ENCODE measurements at regions not wholly inside any gene's neighbourhood (a gene's known extent, or its start where the extent isn't known, plus 50 kb on each side); places are given as distances from the start of the nearest gene placed in this dataset.

DNA sequence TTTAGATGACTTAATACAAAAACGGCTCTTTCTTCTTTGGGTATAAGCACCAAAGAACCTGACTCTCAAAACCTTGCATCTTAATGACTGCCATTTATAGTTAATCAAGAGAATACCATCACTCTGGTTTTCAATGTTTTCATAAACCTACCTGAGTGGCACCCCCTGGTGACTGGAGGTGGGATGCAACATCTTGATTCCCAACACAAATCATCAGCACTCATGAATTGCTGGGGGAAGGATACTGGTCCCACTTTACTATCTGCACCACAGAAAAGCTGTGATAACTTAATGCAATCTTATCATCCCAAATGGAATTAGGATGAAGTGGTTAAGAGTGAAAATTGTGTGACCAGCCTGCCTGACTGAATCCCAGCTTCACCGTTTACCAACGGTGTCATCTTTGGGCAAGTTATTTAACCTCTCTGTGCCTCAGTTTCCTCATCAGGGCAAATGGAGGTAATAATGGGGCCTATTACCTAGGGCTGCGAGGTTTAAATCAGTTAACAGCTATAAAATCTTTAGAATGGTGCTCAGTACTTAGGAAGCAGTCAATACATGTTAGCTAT, 366.4 kb downstream of the KLF12 start:
- ATAC-seq (peak; percentile 12; the same call in 1 of the 2 replicates), DNase-seq (ENCODE audit: low spot score) (peak; percentile 29)
- no peaks in the 10 kb centered on the region for H3K36me3 Mint-ChIP-seq
- ChIA-PET CTCF (interaction anchor here (1.0 to 4.5 kb wide), 5 partner anchors 12 to 519 kb away, joined by 4 to 21 read pairs (median 5); no protein-coding TSS in a partner anchor), POLR2A (interaction anchor here (0.5 kb wide), 1 partner anchor 339 kb away, joined by 7 read pairs; no protein-coding TSS in a partner anchor)
- H3K27ac Mint-ChIP-seq, result peak overlapping the region; percentile 99
- no peaks in the 10 kb centered on the region for H3K27me3 Mint-ChIP-seq (ENCODE audit: low read depth)
- H3K4me3 Mint-ChIP-seq, result peak overlapping the region; percentile 27; the same call in 1 of the 2 replicates
- peaks cover 59% of the 10 kb centered on the region for H3K4me1 Mint-ChIP-seq
- H3K9me3 Mint-ChIP-seq, result 0 out of 2 replicates have a peak, but pooled peaks cover 6% of the 10 kb centered on the region
- no peak for TF ChIP-seq TEAD4 (CRISPR knock-in tag; IDR thresholded peaks at IDR 0.05)
- TF ChIP-seq, protein P1, sequence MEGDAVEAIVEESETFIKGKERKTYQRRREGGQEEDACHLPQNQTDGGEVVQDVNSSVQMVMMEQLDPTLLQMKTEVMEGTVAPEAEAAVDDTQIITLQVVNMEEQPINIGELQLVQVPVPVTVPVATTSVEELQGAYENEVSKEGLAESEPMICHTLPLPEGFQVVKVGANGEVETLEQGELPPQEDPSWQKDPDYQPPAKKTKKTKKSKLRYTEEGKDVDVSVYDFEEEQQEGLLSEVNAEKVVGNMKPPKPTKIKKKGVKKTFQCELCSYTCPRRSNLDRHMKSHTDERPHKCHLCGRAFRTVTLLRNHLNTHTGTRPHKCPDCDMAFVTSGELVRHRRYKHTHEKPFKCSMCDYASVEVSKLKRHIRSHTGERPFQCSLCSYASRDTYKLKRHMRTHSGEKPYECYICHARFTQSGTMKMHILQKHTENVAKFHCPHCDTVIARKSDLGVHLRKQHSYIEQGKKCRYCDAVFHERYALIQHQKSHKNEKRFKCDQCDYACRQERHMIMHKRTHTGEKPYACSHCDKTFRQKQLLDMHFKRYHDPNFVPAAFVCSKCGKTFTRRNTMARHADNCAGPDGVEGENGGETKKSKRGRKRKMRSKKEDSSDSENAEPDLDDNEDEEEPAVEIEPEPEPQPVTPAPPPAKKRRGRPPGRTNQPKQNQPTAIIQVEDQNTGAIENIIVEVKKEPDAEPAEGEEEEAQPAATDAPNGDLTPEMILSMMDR (IDR thresholded peaks at IDR 0.05), result peak; percentile 35

DNA sequence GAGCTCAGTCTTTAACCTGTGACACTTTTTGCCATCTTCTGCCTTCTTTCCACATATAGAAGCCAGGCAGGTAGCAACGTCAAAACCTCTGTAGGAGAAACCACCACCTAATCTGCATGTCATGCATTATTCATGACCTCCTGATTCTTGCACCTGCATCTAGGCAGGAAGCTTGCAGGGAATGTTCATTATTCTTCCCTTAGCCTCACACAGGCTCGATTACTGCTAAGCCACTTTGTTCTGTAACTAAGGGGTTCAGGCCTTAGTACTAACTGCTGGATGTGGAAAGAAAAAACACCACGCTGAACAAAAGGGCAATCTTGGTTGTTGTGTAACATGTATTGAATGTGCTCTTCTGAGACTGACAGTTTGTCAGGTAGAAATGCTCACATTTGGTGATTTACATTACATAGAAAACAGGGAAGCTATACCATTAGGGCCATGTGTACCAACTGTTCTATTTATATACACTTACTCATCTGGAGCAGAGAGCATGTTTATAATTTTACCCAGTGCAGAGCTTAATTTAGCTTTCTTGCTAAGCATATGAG, 366.9 kb downstream of the KLF12 start:
- ChIA-PET POLR2A (interaction anchor here (0.5 kb wide), 1 partner anchor 338 kb away, joined by 7 read pairs; no protein-coding TSS in a partner anchor), CTCF (interaction anchor here (0.5 to 4.5 kb wide), 7 partner anchors 9 to 519 kb away, joined by 3 to 21 read pairs (median 5); no protein-coding TSS in a partner anchor)
- DNase-seq (ENCODE audit: low spot score) (peak; percentile 16), ATAC-seq (peak; percentile 75)
- peak overlapping the region; percentile 48 for H3K4me3 Mint-ChIP-seq
- H3K27ac Mint-ChIP-seq, result peak overlapping the region; percentile 99
- 0 out of 2 replicates have a peak, but pooled peaks cover 6% of the 10 kb centered on the region for H3K9me3 Mint-ChIP-seq
- TF ChIP-seq, protein P2, sequence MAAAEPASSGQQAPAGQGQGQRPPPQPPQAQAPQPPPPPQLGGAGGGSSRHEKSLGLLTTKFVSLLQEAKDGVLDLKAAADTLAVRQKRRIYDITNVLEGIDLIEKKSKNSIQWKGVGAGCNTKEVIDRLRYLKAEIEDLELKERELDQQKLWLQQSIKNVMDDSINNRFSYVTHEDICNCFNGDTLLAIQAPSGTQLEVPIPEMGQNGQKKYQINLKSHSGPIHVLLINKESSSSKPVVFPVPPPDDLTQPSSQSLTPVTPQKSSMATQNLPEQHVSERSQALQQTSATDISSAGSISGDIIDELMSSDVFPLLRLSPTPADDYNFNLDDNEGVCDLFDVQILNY (CRISPR knock-in tag; IDR thresholded peaks at IDR 0.05), result no peak
- TF ChIP-seq ZNF232 (CRISPR knock-in tag; IDR thresholded peaks at IDR 0.05) (no peak), FOXK1 (CRISPR knock-in tag; IDR thresholded peaks at IDR 0.05) (no peak), TCF7 (CRISPR knock-in tag; IDR thresholded peaks at IDR 0.05; ENCODE audit: low read depth) (no peak), PRRX2 (CRISPR knock-in tag; IDR thresholded peaks at IDR 0.05) (no peak), ZNF512 (CRISPR knock-in tag; IDR thresholded peaks at IDR 0.05; ENCODE audit: borderline replicate concordance) (no peak), TEAD4 (CRISPR knock-in tag; IDR thresholded peaks at IDR 0.05) (no peak), ZNF416 (CRISPR knock-in tag; IDR thresholded peaks at IDR 0.05) (no peak), ZNF532 (CRISPR knock-in tag; IDR thresholded peaks at IDR 0.05; ENCODE audit: borderline replicate concordance) (no peak)
- TF ChIP-seq, protein P3, sequence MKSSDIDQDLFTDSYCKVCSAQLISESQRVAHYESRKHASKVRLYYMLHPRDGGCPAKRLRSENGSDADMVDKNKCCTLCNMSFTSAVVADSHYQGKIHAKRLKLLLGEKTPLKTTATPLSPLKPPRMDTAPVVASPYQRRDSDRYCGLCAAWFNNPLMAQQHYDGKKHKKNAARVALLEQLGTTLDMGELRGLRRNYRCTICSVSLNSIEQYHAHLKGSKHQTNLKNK (CRISPR knock-in tag; IDR thresholded peaks at IDR 0.05), result no peak
- TF ChIP-seq, protein P4, sequence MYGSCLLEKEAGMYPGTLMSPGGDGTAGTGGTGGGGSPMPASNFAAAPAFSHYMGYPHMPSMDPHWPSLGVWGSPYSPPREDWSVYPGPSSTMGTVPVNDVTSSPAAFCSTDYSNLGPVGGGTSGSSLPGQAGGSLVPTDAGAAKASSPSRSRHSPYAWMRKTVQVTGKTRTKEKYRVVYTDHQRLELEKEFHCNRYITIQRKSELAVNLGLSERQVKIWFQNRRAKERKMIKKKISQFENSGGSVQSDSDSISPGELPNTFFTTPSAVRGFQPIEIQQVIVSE (CRISPR knock-in tag; IDR thresholded peaks at IDR 0.05; ENCODE audit: borderline replicate concordance), result no peak
- TF ChIP-seq, protein P5, sequence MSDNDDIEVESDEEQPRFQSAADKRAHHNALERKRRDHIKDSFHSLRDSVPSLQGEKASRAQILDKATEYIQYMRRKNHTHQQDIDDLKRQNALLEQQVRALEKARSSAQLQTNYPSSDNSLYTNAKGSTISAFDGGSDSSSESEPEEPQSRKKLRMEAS (CRISPR knock-in tag; IDR thresholded peaks at IDR 0.05), result no peak
- peaks cover 62% of the 10 kb centered on the region for H3K4me1 Mint-ChIP-seq
- H3K27me3 Mint-ChIP-seq (ENCODE audit: low read depth), result no peaks in the 10 kb centered on the region
- no peaks in the 10 kb centered on the region for H3K36me3 Mint-ChIP-seq

Measured in WTC11 (cell line).